ENCODE measurements at regions not wholly inside any gene's neighbourhood (a gene's known extent, or its start where the extent isn't known, plus 50 kb on each side); places are given as distances from the start of the nearest gene placed in this dataset.

DNA sequence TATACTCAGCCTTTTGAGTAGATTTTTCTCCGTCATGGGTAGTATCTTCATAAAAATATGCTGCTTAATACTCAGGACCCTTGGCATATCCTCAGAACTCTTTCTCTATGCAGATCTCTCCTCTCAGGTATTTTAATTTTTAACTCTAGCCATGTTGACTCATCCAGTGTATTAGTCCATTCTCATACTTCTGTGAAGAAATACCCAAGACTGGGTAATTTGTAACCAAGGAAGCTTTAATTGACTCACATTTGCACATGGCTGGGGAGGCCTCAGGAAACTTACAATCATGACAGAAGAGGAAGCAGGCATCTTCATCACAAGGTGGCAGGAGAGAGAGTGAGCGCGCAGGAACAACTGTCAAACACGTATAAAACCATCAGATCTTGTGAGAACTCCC lies 129.3 kb upstream of the CD96 start:
- TF ChIP-seq CTBP1 (IDR thresholded peaks at IDR 0.05; ENCODE audit: borderline replicate concordance) (no peak), FOXA1 (IDR thresholded peaks at IDR 0.05) (no peak), ELF4 (IDR thresholded peaks at IDR 0.05) (no peak), HDGF (IDR thresholded peaks at IDR 0.05; ENCODE audit: borderline replicate concordance) (no peak)

All from HEK293T (cell line).